ENCODE measurements at regions not wholly inside any gene's neighbourhood (a gene's known extent, or its start where the extent isn't known, plus 50 kb on each side); places are given as distances from the start of the nearest gene placed in this dataset.

DNA sequence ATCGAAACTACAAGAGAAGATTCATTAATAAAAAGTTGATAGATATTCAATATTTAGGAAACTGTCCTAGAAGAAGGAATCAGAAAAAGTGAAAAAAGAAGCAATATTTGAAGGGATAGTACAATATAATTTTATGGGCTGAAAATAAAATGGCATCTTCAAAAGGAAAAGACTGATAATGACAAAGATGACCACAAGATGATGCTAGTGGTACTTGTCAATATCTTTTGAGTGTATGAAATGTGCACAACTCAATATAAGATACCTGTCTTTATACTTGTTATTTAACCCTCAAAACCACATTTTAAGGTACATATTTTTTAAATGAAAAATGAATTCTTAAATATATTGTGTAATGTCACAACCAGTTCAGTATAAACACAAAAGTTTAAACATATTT lies 1059.6 kb upstream of the RAG2 start:
- DNase-seq (ENCODE audit: extremely low spot score, unreplicated experiment): no peak
- peaks cover 2% of the 10 kb centered on the region for H3K36me3 Mint-ChIP-seq (ENCODE audit: unreplicated experiment)
- H3K9me3 Mint-ChIP-seq (ENCODE audit: unreplicated experiment): peaks cover 4% of the 10 kb centered on the region
- no peak overlapping the region for H3K4me3 Mint-ChIP-seq (ENCODE audit: unreplicated experiment)
- TF ChIP-seq, protein P1, sequence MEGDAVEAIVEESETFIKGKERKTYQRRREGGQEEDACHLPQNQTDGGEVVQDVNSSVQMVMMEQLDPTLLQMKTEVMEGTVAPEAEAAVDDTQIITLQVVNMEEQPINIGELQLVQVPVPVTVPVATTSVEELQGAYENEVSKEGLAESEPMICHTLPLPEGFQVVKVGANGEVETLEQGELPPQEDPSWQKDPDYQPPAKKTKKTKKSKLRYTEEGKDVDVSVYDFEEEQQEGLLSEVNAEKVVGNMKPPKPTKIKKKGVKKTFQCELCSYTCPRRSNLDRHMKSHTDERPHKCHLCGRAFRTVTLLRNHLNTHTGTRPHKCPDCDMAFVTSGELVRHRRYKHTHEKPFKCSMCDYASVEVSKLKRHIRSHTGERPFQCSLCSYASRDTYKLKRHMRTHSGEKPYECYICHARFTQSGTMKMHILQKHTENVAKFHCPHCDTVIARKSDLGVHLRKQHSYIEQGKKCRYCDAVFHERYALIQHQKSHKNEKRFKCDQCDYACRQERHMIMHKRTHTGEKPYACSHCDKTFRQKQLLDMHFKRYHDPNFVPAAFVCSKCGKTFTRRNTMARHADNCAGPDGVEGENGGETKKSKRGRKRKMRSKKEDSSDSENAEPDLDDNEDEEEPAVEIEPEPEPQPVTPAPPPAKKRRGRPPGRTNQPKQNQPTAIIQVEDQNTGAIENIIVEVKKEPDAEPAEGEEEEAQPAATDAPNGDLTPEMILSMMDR (IDR thresholded peaks at IDR 0.05): peak; percentile 70
- H3K27ac Mint-ChIP-seq (ENCODE audit: unreplicated experiment): no peak overlapping the region
- no peaks in the 10 kb centered on the region for H3K27me3 Mint-ChIP-seq (ENCODE audit: unreplicated experiment)
- H3K4me1 Mint-ChIP-seq (ENCODE audit: unreplicated experiment): no peaks in the 10 kb centered on the region

DNA sequence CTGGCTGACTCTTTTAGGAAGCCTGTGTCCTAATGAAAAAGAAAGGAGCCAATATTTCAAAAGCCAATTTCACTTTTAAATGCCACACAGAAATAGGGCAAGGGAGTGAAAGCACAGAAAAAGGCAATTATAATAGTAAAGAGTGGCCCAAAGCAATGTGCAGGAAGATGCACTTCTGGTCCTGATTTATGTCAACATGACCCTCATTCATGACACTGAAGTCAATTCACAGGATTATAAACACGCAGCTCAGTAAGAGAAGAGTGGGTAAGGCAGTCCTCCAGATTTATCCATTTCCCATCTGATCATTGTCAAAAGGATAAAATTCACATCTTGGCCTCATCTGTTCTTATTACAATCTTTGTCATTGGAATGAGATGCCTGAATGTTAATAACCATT lies 1049.7 kb upstream of the RAG2 start:
- no peaks in the 10 kb centered on the region for H3K36me3 Mint-ChIP-seq (ENCODE audit: unreplicated experiment)
- H3K4me1 Mint-ChIP-seq (ENCODE audit: unreplicated experiment): no peaks in the 10 kb centered on the region
- DNase-seq (ENCODE audit: extremely low spot score, unreplicated experiment): no peak
- H3K9me3 Mint-ChIP-seq (ENCODE audit: unreplicated experiment): peaks cover 10% of the 10 kb centered on the region
- H3K27ac Mint-ChIP-seq (ENCODE audit: unreplicated experiment): no peak overlapping the region
- no peak overlapping the region for H3K4me3 Mint-ChIP-seq (ENCODE audit: unreplicated experiment)
- TF ChIP-seq, protein P1 (IDR thresholded peaks at IDR 0.05): no peak
- no peaks in the 10 kb centered on the region for H3K27me3 Mint-ChIP-seq (ENCODE audit: unreplicated experiment)

DNA sequence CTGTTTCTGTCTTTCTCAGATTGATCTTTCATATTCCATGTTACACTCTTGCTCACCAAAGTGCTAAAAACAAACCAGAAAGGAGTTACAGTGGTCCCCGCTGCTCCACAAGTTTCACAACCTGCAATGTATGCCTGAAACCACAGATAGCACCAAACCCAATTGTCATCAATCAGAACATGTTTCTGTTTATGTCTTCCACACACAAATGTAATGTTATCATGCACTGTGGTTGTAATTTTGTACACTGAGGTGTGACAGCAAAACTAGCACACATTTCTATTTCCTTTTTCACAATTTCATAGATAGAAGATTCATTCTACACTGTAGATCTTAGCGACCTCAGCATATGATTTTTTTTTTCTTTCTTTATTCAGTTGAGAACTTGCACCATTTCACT lies 1045.9 kb upstream of the RAG2 start:
- Mint-ChIP-seq H3K27me3 (ENCODE audit: unreplicated experiment) (no peaks in the 10 kb centered on the region), H3K4me1 (ENCODE audit: unreplicated experiment) (no peaks in the 10 kb centered on the region), H3K9me3 (ENCODE audit: unreplicated experiment) (peaks cover 11% of the 10 kb centered on the region), H3K27ac (ENCODE audit: unreplicated experiment) (no peak overlapping the region), H3K4me3 (ENCODE audit: unreplicated experiment) (no peak overlapping the region), H3K36me3 (ENCODE audit: unreplicated experiment) (no peaks in the 10 kb centered on the region)
- TF ChIP-seq, protein P1 (IDR thresholded peaks at IDR 0.05): no peak
- DNase-seq (ENCODE audit: extremely low spot score, unreplicated experiment): no peak

DNA sequence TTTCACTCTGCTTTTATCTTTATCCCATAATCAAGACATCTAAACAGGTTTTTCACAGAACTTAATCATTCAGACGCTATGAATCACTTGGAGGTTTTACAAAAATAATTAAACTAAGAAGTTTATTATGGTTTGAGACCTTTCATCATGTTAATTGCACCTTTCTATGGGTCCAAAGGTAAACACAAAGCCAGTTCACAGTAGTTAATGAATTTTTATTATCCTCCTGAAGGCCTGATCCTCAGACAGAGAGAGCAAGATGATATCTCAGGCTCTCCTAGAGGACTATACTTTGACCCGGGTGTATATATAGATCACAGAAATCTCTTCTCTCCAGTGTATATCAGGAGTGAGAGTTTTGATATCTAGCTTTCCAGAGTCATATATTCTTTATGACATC lies 1044.3 kb upstream of the RAG2 start:
- no peaks in the 10 kb centered on the region for H3K27me3 Mint-ChIP-seq (ENCODE audit: unreplicated experiment)
- H3K4me3 Mint-ChIP-seq (ENCODE audit: unreplicated experiment): no peak overlapping the region
- TF ChIP-seq, protein P1 (IDR thresholded peaks at IDR 0.05): no peak
- H3K27ac Mint-ChIP-seq (ENCODE audit: unreplicated experiment): no peak overlapping the region
- no peaks in the 10 kb centered on the region for H3K36me3 Mint-ChIP-seq (ENCODE audit: unreplicated experiment)
- H3K9me3 Mint-ChIP-seq (ENCODE audit: unreplicated experiment): peaks cover 14% of the 10 kb centered on the region
- no peak for DNase-seq (ENCODE audit: extremely low spot score, unreplicated experiment)
- H3K4me1 Mint-ChIP-seq (ENCODE audit: unreplicated experiment): no peaks in the 10 kb centered on the region

DNA sequence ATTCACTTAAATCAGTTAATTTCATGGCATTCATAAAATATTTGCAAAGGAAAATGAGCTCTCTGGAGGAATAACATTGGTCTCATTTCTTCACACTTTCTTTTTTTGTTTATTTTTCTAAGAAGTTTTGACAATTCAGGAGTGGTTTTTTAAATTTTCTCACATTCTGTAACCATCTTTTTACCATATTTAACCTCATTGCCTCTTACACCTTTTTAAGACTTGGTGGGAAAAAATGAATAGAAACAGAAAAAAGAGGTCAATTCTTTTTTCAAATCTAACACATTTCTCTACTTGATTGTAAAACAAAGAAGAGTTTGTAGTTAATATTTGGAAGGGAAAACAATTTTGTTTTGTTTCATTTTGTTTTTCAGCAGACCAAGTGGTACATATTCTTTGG lies 1034.7 kb upstream of the RAG2 start:
- H3K4me1 Mint-ChIP-seq (ENCODE audit: unreplicated experiment): peaks cover 6% of the 10 kb centered on the region
- TF ChIP-seq, protein P1 (IDR thresholded peaks at IDR 0.05): no peak
- H3K27me3 Mint-ChIP-seq (ENCODE audit: unreplicated experiment): no peaks in the 10 kb centered on the region
- peaks cover 10% of the 10 kb centered on the region for H3K9me3 Mint-ChIP-seq (ENCODE audit: unreplicated experiment)
- H3K36me3 Mint-ChIP-seq (ENCODE audit: unreplicated experiment): no peaks in the 10 kb centered on the region
- H3K27ac Mint-ChIP-seq (ENCODE audit: unreplicated experiment): no peak overlapping the region
- H3K4me3 Mint-ChIP-seq (ENCODE audit: unreplicated experiment): no peak overlapping the region
- no peak for DNase-seq (ENCODE audit: extremely low spot score, unreplicated experiment)

Measured in osteocyte (in vitro differentiated cells).